Pancreas (tissue), 10 donors: ENCODE measurements at regions not wholly inside any gene's neighbourhood (a gene's known extent, or its start where the extent isn't known, plus 50 kb on each side); places are given as distances from the start of the nearest gene placed in this dataset.

Experiments
- ATAC-seq, 4 donors: fragments of 200-7000 bp; cut with Tn5 transposase; one replicate each; pipeline versions ENCODE4 v1.8.0 to v1.9.1; 2020; ENCODE audit warnings: mild to moderate bottlenecking in 4 of 4, moderate library complexity in 4 of 4
- DNase-seq, 6 donors: peaks; one replicate each; pipeline ENCODE4 v3.0.0-alpha.2; 2020
- FAIRE-seq: peaks from 2 replicates; lab custom pipeline; 2012; peaks lifted over from hg19 to GRCh38; lab: Jason Lieb, UNC
- H3K27ac ChIP-seq, 4 donors: fragments of 200-600 bp; sonication (generic); 1 replicate in 3 of 4; 2 replicates in 1 of 4; pipeline versions ENCODE4 v1.5.0 to v1.8.0; 2020
- H3K27me3 ChIP-seq, 4 donors: fragments of 200-600 bp; one replicate each; pipeline ENCODE4 v1.8.0; 2021
- H3K36me3 ChIP-seq, 3 donors: fragments of 200-600 bp; sonication (generic) in 1 of 3; one replicate each; pipeline versions ENCODE4 v1.5.0 to v1.8.0; 2020 to 2021
- H3K4me1 ChIP-seq, 3 donors: fragments of 200-600 bp; one replicate each; pipeline ENCODE4 v1.8.0; 2021
- H3K4me3 ChIP-seq, 4 donors: fragments of 200-600 bp; sonication (generic) in 2 of 4; one replicate each; pipeline versions ENCODE4 v1.5.0 to v1.8.0; 2020 to 2021
- H3K9me3 ChIP-seq, 4 donors: fragments of 200-600 bp; one replicate each; pipeline ENCODE4 v1.8.0; 2021
- WGBS, 2 donors: extraction: QIAGEN DNeasy Blood & Tissue Kit; methylation state at CpG; one replicate each; pipeline ENCODE4 v1.1.7; 2013; 5-methylcytosine and 5-hydroxymethylcytosine counted together
- intact Hi-C, 3 donors: fragments of 100-400 bp; cut with DNase I; formaldehyde crosslinking; loops; one replicate each; pipeline versions ENCODE4 v1.11.1 to v1.14.2; 2022
- TF ChIP-seq, protein P1 (sequence below), 4 donors: fragments of 200-600 bp; sonication (generic) in 3 of 4; IDR thresholded peaks; one replicate each; pipeline versions ENCODE4 v1.5.0 to v1.8.0; 2021; ENCODE audit warnings: antibody characterized with exemption in 4 of 4
- donor health status: healthy with polysubstance abuse.
- donor health status: DM: no; HTN: no; CAD: no; lungs with moderate emphysema.
- donor health status: DM: no; HTN: no; CAD: no.
- donor health status: control.
- donor health status: control.
- donor health status: Bipolar disorder and iron deficiency.
- donor health status: DM: yes; HTN: yes; CAD: no.
- donor health status: DM: no; HTN: no; CAD: no.
- donor health status: DM: no; HTN: no; CAD: no.
- donor health status: DM: yes; HTN: yes; CAD: no.

DNA sequence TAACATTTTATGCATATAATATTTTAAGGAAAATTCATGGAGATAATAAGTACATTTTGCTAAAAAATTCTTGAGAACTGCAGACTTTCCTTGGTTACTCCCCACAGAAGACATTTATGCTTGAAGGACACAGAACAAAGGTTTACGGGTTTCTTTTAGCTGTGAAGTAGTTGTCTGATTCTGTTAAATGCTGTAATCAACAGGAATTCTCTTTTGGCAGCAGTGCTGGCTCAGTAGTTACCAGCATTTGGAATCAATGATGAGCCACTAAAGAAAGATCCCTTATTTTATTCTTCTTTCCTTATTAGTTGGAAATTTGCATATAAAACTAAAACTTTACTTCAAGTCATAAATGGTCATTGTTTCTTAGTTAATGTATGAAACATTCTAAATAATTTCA lies 199.3 kb upstream of the FAT4 start:
- TF ChIP-seq, protein P1, sequence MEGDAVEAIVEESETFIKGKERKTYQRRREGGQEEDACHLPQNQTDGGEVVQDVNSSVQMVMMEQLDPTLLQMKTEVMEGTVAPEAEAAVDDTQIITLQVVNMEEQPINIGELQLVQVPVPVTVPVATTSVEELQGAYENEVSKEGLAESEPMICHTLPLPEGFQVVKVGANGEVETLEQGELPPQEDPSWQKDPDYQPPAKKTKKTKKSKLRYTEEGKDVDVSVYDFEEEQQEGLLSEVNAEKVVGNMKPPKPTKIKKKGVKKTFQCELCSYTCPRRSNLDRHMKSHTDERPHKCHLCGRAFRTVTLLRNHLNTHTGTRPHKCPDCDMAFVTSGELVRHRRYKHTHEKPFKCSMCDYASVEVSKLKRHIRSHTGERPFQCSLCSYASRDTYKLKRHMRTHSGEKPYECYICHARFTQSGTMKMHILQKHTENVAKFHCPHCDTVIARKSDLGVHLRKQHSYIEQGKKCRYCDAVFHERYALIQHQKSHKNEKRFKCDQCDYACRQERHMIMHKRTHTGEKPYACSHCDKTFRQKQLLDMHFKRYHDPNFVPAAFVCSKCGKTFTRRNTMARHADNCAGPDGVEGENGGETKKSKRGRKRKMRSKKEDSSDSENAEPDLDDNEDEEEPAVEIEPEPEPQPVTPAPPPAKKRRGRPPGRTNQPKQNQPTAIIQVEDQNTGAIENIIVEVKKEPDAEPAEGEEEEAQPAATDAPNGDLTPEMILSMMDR (IDR thresholded peaks at IDR 0.05) = no peak
- intact Hi-C loops = no loop called here
- no peak for DNase-seq
- WGBS, 2 donors = 73 to 82% methylated on average over 1 of the region's 1 CpG
- Histone ChIP-seq H3K9me3 (no peaks in the 10 kb centered on the region), H3K27me3 (no peaks in the 10 kb centered on the region), H3K27ac (no peak overlapping the region), H3K4me3 (no peak overlapping the region), H3K4me1 (no peaks in the 10 kb centered on the region), H3K36me3 (no peaks in the 10 kb centered on the region)
- ATAC-seq = no peak
- FAIRE-seq = no peak

DNA sequence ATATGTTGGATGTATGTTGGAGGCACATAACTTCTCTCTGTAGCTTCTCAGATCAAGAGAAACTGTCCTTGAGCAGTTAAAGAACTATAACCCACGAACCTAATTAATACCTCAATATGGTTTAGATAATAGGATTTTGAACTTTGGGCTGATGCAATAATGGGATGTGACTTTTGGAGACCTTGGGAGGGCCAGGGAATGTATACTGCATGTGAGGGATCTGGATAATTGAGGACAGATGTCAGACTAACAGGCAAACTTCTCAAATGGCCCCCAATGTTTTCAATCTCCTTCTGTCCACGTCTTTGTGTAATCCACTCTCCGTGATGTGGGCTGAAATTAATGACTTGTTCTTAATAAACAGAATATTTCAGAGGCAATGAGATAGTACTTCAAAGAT lies 202.2 kb upstream of the FAT4 start:
- FAIRE-seq (no peak), DNase-seq (no peak), ATAC-seq (no peak)
- 83 to 90% methylated on average over 3 of the region's 3 CpGs for WGBS, 2 donors
- Histone ChIP-seq H3K27me3 (no peaks in the 10 kb centered on the region), H3K4me1 (no peaks in the 10 kb centered on the region), H3K36me3 (no peaks in the 10 kb centered on the region), H3K9me3 (no peaks in the 10 kb centered on the region), H3K27ac (no peak overlapping the region), H3K4me3 (no peak overlapping the region)
- intact Hi-C loops = no loop called here
- TF ChIP-seq, protein P1 (IDR thresholded peaks at IDR 0.05) = no peak

DNA sequence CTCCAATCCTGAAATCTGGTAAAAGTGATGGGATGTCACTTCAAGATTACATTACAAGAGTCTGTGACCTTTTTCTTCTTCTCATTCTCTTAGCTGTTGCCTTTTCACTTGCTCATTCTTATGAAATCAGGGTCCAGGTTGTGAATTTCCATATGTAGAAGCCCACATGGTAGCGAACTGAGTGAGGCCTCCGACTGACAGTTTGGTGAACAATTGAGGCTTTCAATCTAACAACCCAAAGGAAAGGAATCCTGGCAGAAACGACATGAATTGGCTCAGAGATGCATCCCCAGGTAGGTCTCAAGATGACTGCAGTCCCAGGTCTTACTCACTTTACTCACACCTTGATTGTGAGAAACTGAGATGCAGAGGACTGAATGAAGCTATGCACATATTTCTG lies 203.4 kb upstream of the FAT4 start:
- intact Hi-C loops = no loop called here
- TF ChIP-seq, protein P1 (IDR thresholded peaks at IDR 0.05) = no peak
- WGBS, 2 donors = 73% methylated on average over 3 of the region's 3 CpGs
- H3K4me3 ChIP-seq = no peak overlapping the region
- H3K4me1 ChIP-seq = no peaks in the 10 kb centered on the region
- H3K27me3 ChIP-seq = no peaks in the 10 kb centered on the region
- DNase-seq (no peak), FAIRE-seq (no peak), ATAC-seq (no peak)
- no peaks in the 10 kb centered on the region for H3K36me3 ChIP-seq
- no peak overlapping the region for H3K27ac ChIP-seq
- H3K9me3 ChIP-seq = no peaks in the 10 kb centered on the region

GRCh38 chr4:125105561-125105960 lies 209.2 kb upstream of the FAT4 start:
- H3K27ac ChIP-seq = no peak overlapping the region
- H3K9me3 ChIP-seq = no peaks in the 10 kb centered on the region
- no peak overlapping the region for H3K4me3 ChIP-seq
- WGBS, 2 donors = 43 to 61% methylated on average over 2 of the region's 2 CpGs
- DNase-seq = no peak
- no peak for FAIRE-seq
- no peaks in the 10 kb centered on the region for H3K27me3 ChIP-seq
- H3K4me1 ChIP-seq = no peaks in the 10 kb centered on the region
- TF ChIP-seq, protein P1 (IDR thresholded peaks at IDR 0.05) = no peak
- ATAC-seq = no peak
- intact Hi-C loops = no loop called here
- no peaks in the 10 kb centered on the region for H3K36me3 ChIP-seq

DNA sequence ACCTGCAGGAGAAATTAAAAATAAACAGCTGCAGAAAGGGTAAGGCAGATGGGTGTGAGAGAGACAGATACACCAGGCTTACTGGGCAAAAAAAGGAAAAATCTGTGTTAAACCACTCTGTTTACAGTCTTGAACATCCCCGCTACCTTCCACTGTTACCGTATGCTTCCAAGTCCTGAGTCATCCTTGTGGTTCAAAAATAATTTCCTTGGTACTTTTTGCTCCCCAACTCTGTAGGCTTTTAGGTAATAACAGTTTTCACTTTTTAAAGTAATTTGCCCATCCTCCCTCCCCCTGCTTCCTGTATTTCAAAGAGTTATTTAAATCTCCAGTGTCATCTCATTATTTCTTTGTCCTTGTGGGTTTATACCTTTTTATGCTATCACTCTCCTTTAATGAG lies 210.1 kb upstream of the FAT4 start:
- Histone ChIP-seq H3K9me3 (no peaks in the 10 kb centered on the region), H3K36me3 (no peaks in the 10 kb centered on the region), H3K4me1 (no peaks in the 10 kb centered on the region), H3K27ac (no peak overlapping the region), H3K4me3 (no peak overlapping the region), H3K27me3 (no peaks in the 10 kb centered on the region)
- DNase-seq (no peak), FAIRE-seq (no peak), ATAC-seq (no peak)
- 87 to 89% methylated on average over 2 of the region's 2 CpGs for WGBS, 2 donors
- TF ChIP-seq, protein P1 (IDR thresholded peaks at IDR 0.05) = no peak
- intact Hi-C loops = no loop called here
